GM12865 (cell line): ENCODE measurements at regions not wholly inside any gene's neighbourhood (a gene's known extent, or its start where the extent isn't known, plus 50 kb on each side); places are given as distances from the start of the nearest gene placed in this dataset.

Source experiments
- DNase-seq: peaks from one replicate; pipeline ENCODE4 v3.0.0; 2010; ENCODE audit warnings: low read depth
- H3K4me3 ChIP-seq: 2 replicates; pipeline ENCODE4 v1.5.1; 2011; ENCODE audit warnings: mild to moderate bottlenecking, low read depth, low read length, control low read depth
- CTCF ChIP-seq: IDR thresholded peaks from 2 replicates; pipeline ENCODE4 v1.5.1; 2011; ENCODE audit warnings: low read length, control low read depth, low read depth, inconsistent platforms; ENCODE audit not compliant: insufficient read depth; ENCODE audit errors: missing control alignments

- no peak for TF ChIP-seq CTCF
- DNase-seq = no peak
- no peak overlapping the region for H3K4me3 ChIP-seq
Observed at GRCh38 chr20:57877995-57878394, 168.2 kb upstream of the PMEPA1 start.

DNA sequence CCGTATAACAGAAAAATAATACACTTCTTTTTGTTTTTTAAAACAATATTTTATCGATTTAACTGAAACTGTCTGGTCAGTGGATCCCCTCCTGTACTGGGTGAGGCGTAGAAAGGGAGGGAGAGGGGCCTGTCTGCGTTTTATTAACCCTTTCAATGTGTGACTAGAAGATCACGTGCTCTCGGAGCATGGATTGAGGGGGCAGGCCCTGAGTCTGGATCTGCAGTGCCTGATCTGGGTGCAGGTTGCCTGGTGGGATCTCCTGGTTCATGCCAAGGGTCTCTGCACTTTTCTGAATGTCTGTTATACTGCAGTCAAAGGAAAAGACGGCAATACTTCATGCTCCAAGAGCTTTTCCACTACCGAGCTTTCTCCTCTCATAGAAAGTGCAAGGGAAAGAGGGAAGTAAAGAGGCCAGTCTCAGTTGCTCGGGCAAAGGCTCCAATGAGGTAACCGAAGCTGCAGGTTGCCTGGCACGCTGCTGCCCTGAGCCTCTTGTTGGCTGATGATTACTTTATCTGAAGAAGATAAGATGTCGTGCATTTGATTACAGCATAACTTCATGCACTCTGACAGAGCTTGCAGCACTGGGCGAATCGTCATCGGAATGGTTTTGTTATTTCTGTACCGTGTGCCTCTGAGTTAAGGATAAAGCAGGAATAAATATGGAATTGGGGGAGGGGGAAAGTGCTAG lies 167.5 kb upstream of the PMEPA1 start:
- no peak for TF ChIP-seq CTCF
- no peak for DNase-seq
- no peak overlapping the region for H3K4me3 ChIP-seq

DNA sequence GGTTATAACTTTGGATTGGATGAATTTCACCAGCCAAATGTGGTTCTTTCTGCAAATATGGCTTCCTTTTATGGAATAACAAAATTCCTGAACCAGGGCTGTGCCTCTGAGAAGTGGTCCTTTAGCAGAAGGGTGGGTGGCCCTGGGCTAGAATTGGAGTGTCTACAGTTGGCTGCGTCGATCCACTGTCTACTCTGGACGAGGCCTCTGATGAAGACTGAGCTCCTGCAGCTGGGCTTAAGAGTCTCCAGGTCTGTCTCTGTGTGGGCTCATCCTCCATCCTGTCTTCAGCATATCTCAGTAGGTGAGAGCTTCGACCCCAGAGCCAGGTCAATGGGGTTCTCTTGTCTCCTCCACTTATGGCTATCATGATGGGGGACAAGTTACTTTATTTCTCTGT lies 166.3 kb upstream of the PMEPA1 start:
- DNase-seq = no peak
- H3K4me3 ChIP-seq = no peak overlapping the region
- no peak for TF ChIP-seq CTCF

GRCh38 chr20:57874141-57874540 lies 164.3 kb upstream of the PMEPA1 start:
- H3K4me3 ChIP-seq = no peak overlapping the region
- no peak for DNase-seq
- TF ChIP-seq CTCF = no peak

GRCh38 chr20:57872816-57873409 lies 163.1 kb upstream of the PMEPA1 start:
- TF ChIP-seq CTCF = no peak
- H3K4me3 ChIP-seq = no peak overlapping the region
- no peak for DNase-seq

DNA sequence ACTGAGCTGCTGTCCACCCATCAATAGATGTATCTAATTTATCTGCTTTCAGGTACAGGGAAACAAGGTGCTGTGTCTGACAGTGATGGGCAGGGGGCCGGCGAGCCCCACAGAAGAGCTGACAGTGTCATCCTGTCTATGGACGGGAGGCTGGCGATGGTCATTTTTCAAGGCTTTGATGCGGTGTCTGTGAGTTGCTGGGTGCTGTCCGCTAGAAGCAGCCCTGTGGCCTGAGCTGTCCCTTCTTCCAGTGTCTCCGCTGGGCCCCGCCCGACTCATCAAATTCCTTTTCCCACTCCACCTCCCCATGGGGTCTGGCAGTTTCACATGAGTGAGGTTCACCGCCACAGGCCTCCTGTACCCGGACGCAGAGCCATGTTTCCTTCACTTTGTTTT lies 161.4 kb upstream of the PMEPA1 start:
- TF ChIP-seq CTCF = no peak
- DNase-seq = no peak
- H3K4me3 ChIP-seq = no peak overlapping the region
